Renal cortical epithelial cell (primary cell): ENCODE measurements at regions not wholly inside any gene's neighbourhood (a gene's known extent, or its start where the extent isn't known, plus 50 kb on each side); places are given as distances from the start of the nearest gene placed in this dataset.

ENCODE experiments used
- DNase-seq: peaks from one replicate; pipeline ENCODE4 v3.0.0-alpha.2; 2011; ENCODE audit warnings: low read depth

GRCh38 chr9:20291201-20291600, 331.1 kb downstream of the MLLT3 start:
- DNase-seq, result no peak

DNA sequence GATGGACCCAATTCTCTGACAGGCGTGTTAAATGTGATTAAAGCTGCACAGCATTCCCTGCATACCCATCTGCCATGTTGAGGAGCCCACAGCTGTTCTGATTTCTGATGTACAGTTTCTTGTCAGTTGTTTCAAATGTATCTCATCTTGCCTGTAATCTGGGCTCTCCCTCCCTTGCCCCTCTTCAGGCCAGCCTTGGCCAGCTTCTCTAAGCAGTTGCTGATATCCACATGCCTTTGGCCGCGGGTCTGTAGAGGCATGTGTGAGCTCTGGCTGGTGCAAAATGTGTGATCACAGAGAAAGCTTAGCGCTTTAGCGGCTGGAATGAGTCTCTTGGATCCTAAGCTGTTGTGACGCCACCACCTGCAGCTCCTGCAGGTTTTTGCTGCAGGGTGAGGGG, 332.0 kb downstream of the MLLT3 start:
- DNase-seq, result no peak

DNA sequence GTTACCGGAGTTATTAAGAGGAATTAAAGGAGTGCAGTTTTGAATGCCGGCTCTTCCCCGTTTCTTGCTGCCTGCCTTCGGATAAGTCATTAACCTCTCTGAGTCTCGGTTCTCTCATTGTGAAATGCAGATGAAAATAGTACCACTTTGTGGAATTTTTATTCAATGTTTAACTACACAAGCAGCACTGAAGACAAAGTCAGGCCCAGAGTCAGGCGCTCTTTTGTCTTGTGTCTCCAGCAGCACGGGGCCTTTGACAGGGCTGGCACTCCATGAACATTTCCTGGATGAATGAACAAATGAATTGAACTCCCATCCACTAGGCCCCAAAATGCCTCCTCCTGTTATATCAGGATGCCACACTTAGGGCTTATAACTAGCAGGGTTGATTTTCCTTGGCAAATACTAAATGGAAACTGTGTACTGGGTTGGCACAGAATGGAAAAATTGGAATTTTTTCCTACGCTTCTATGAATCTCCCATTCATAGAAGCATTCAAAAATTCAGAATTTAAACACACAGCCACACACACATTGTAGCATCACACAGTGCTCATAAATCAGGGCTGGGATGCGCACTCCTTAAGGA, 332.8 kb downstream of the MLLT3 start:
- DNase-seq, result peak; percentile 87

- DNase-seq, result no peak
Observed at GRCh38 chr9:20286969-20287368, 335.3 kb downstream of the MLLT3 start.

DNA sequence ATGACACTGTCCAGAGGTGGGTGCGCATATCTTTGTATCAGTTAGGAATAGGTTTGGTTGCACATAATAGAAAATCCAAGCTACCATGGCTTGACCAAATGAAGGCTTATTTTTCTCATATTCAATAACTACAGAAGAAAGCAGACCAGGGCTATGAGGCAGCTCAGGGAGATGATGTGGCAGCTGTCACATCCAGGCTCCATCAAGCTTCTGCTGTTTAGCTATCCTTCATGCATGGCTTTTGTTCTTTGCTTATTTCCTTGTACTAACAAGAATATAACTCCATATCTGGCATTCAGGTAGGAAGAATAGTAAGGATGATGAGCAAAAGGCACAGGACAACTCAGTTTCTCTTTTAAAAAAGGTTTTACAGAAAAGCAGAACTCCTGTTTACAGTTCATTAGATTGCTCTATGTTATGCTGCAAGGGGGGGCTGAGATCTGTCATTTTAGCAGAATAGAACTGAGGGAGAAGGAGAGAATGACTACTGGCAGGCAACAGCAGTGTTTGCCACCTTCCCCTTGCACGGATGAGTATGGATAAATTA, 336.1 kb downstream of the MLLT3 start:
- DNase-seq, result no peak

DNA sequence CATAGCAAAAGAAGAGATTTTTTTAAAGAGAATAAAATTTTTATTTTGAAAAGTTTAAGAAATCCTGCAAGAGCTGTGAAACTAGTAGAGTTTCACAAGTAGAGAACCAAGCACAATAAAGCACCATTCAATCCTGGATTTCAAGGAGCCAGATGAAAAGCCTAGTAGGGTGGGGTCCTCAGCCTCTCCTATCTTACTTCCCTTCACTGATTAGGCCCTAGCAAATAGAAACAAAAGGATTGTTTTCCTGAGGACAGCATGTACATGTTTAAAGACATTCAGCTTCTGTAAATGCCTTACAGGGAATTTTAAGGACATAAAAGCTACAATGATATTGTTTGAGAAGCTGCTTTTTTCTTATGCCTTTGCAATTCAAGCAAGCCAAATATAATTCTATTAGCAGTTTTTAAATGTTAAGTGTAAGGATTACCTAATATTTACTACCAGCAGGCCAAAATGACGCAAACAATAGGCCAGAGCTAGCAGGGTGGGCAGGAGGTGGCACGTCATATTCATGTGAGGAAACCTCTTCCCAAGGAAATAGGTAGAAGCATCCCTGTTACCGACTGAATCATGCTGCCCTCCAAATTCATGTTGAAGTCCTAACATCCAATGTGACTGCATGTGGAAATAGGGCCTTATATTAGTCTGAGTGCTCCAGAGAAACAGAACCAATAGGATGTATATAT, 337.6 kb downstream of the MLLT3 start:
- DNase-seq, result no peak

GRCh38 chr9:20280330-20280729, 342.0 kb downstream of the MLLT3 start:
- DNase-seq, result no peak

- DNase-seq, result no peak
Observed at GRCh38 chr9:20276762-20277161, 345.5 kb downstream of the MLLT3 start.

DNA sequence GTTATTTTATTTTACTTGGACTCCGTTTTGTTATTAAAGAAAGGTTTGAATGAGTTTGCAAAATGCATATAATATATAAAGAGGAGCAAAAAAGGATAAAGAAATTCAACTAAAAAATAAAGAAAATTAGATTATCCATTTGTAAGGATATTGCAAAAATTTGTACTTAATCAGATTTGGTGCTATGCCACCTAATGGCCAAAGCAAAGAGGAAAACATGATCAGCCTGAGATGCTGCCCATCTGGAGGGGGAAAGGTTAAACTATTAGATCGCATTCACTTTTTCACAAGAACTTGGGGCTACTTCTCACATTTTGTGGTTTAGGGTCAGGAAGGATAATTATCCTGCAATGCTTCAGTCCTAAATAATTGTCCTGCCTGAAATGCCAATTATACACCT, 350.6 kb downstream of the MLLT3 start:
- DNase-seq, result no peak

DNA sequence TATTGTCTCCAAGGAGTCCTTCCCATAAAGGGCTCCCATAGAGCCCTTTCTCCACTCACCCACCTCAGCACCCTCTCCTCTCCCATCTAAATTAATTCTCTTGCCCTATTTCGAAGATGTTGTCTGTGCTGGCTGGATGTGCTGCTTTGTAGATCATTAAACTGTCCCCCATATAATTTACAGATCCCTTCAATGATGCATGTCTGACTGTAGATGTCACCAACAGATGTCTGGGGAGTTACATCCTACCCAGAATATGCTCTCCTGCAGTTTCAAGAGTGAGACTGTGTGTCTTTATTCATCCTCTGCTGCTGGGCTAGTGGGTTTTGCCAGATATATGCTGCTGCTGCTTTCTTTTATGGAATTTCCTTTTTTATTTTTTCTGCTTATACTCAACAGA, 351.2 kb downstream of the MLLT3 start:
- no peak for DNase-seq

- no peak for DNase-seq
Observed at GRCh38 chr9:20270161-20270560, 352.1 kb downstream of the MLLT3 start.

DNA sequence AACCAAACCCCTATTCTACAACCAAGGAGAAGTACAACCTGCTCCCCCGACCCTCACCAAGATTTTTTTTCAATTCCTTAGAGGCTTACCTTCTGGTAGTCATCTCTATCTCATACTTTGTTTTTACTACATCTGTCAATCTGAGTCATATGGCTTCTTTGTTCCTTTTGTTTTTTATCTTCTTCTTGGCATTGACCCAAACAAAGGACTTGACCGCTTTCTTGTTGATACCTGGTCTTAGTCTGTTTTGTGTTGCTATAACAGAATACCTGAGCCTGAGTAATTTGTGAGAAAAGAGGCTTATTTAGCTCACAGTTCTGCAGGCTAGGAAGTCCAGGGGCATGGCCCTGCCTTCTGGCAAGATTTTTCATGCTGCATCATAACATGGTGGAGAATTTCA, 352.7 kb downstream of the MLLT3 start:
- no peak for DNase-seq

- no peak for DNase-seq
Observed at GRCh38 chr9:20264896-20265295, 357.4 kb downstream of the MLLT3 start.

DNA sequence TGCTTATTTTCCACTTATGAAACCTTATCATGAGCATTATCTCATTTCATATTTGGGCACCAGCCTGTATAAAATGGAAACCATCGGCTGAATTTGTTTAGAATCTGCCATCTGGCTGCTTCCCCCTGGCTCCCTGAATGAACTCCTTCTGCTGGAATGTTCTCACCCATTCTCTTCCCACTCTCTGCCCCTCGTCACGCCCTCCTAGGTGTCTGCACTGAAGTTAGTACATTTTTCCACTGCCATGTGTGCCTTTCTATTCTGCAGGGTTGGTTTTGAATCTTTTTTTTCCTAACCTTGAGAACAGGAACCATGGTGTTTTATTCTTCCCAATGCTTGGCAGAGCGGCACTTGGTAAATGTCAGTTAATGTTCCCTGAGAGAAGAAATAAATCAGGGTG, 359.7 kb downstream of the MLLT3 start:
- no peak for DNase-seq

- DNase-seq, result no peak
Observed at GRCh38 chr9:20256284-20256948, 365.9 kb downstream of the MLLT3 start.

DNA sequence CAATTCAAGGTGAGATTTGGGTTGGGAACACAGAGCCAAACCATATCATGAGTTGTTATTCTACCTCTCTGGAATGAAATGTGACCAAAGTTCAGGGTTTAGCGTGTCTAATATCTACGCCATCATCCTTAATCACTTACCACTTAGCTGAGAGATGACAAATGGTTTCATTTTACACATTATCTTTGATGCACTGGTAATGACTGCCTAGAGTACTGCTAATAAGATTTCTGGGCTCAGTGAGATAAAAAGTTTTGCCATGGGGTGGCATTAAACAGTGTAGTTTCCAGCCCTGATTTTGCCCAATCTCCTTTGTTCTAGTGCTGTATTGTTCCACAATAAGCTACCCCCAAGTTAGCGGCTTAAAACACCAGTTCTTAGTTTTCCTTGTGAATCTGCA, 367.2 kb downstream of the MLLT3 start:
- DNase-seq, result no peak

- DNase-seq, result peak; percentile 7
Observed at GRCh38 chr9:20253635-20254034, 368.7 kb downstream of the MLLT3 start.

DNA sequence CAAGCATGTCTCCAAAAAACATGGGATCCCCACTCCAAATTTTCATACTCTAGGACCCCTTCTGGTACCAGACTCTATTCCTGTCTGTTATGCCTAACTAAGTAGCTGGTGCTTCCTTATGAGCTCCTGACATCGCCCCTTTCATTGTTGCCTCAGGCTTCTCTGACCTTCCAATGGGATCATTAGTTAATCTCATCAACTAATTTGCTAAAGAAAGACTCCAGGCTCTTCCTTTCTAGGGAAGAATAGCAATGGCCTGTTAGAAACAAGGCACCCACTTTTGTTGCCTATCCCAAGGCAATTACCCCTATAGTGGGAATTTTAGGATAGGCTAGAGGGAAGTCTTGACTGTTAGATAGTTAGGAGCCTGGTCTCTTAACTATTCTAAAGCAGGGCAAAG, 369.5 kb downstream of the MLLT3 start:
- DNase-seq, result no peak

DNA sequence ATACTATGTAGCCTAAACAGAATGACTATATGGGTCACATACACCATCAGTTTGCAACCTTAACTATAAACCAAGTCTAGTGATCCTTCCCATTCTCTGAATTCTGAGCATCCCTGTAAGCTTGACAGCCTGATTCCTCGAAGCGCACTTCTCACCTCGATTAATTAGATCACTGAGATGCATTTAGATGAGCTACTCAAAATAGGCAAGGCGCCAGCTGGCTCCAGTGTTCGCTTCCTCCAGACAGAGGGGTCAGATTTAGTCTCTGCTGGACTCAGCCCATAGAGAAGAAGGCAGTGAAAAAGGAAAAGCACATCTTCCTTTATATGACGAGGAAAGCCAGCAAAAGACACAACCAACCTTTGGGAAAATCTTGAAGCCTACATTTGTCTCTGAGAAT, 371.5 kb downstream of the MLLT3 start:
- no peak for DNase-seq

DNA sequence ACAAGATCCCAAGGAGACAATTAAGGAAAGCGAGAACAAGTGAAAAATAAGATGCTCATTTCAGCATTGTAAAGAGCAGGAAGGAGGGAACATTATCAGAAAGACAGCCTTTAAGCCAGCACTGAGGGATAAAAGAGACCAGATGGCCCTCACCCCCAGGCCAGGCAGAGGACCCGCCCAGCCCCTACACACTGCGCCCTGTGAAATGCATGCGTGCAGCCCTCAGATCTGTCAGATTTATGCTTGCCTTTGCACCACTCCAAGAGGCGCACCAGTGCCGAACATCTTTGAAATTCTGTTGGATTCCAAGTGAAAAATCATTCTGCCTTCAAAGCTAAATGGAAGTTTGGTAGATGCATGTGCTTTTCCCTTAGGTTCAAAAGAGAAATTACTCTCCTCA, 378.0 kb downstream of the MLLT3 start:
- no peak for DNase-seq

DNA sequence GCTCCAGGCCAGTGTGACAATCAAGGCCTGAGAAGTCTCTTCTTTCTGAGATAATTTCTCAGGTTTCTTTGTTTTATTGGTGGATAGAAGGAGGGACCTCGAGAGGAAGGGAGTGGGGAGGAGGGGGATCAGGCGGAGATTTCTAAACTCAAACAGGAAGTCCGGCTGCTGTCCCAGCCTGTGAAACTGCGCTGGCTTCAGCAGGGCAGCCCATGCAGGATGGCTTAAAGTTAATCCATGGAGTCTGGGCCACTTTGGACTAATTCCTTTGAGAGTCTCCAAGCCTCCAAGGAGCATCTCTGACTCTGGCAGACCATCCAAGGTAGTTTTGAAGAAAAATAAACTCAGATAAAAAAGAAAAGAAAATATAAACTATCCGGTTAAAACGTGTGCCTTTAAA, 378.5 kb downstream of the MLLT3 start:
- DNase-seq, result no peak

GRCh38 chr9:20242510-20243189, 379.6 kb downstream of the MLLT3 start:
- peak; percentile 49 for DNase-seq

GRCh38 chr9:20240498-20240897, 381.8 kb downstream of the MLLT3 start:
- no peak for DNase-seq
